Vagina (tissue), 2 donors: ENCODE measurements at regions not wholly inside any gene's neighbourhood (a gene's known extent, or its start where the extent isn't known, plus 50 kb on each side); places are given as distances from the start of the nearest gene placed in this dataset.

Source experiments
- DNase-seq, 2 donors: peaks; one replicate each; pipeline ENCODE4 v3.0.0-alpha.2; 2017; ENCODE audit errors: extremely low spot score in 2 of 2
- H3K27ac ChIP-seq: fragments of 200-600 bp; sonication (generic); one replicate; pipeline ENCODE4 v1.5.1; 2019
- H3K27me3 ChIP-seq: fragments of 200-600 bp; sonication (generic); one replicate; pipeline ENCODE4 v1.5.1; 2019
- H3K36me3 ChIP-seq, 2 donors: fragments of 200-600 bp; sonication (generic); one replicate each; pipeline ENCODE4 v1.5.1; 2017 to 2019
- H3K4me1 ChIP-seq: fragments of 200-600 bp; sonication (generic); one replicate; pipeline ENCODE4 v1.5.1; 2019
- H3K4me3 ChIP-seq, 2 donors: fragments of 200-600 bp; sonication (generic); 1 replicate in 1 of 2; 2 replicates in 1 of 2; pipeline ENCODE4 v1.5.1; 2016 to 2019
- H3K9me3 ChIP-seq: fragments of 200-600 bp; sonication (generic); one replicate; pipeline ENCODE4 v1.5.1; 2019
- CTCF ChIP-seq, 3 experiments: fragments of 450-650 bp in 2 of 3; fragments of 200-600 bp in 1 of 3; sonication (generic) in 1 of 3; IDR thresholded peaks; one replicate each; pipeline ENCODE4 v1.5.1; 2017 to 2019; ENCODE audit warnings: antibody characterized with exemption in 3 of 3, mild to moderate bottlenecking in 2 of 3, moderate library complexity in 2 of 3
- POLR2A ChIP-seq, 2 donors: fragments of 450-650 bp; IDR thresholded peaks; one replicate each; pipeline ENCODE4 v1.6.1; 2017; ENCODE audit warnings: antibody characterized with exemption in 2 of 2, mild to moderate bottlenecking in 2 of 2, moderate library complexity in 2 of 2
- POLR2AphosphoS5 ChIP-seq, 2 donors: sonication (generic); formaldehyde crosslinking; IDR thresholded peaks; one replicate each; pipeline ENCODE4 v1.9.0; 2017; ENCODE audit warnings: antibody characterized with exemption in 2 of 2, mild to moderate bottlenecking in 2 of 2, low read depth in 1 of 2; ENCODE audit not compliant: insufficient read depth in 1 of 2
- intact Hi-C: fragments of 100-400 bp; cut with DNase I; formaldehyde crosslinking; loops from one replicate; pipeline ENCODE4 v1.15.1; 2023

- Histone ChIP-seq H3K27me3 (no peaks in the 10 kb centered on the region), H3K4me3 (no peak overlapping the region), H3K27ac (no peak overlapping the region), H3K36me3 (no peaks in the 10 kb centered on the region), H3K4me1 (no peaks in the 10 kb centered on the region), H3K9me3 (no peaks in the 10 kb centered on the region)
- TF ChIP-seq POLR2AphosphoS5 (IDR thresholded peaks at IDR 0.05; ENCODE audit: insufficient read depth in 1 of 2, low read depth in 1 of 2): no peak
- no peak for TF ChIP-seq CTCF (IDR thresholded peaks at IDR 0.05)
- TF ChIP-seq POLR2A (IDR thresholded peaks at IDR 0.05): no peak
- no peak for DNase-seq
- intact Hi-C loops: no loop called here
Observed at GRCh38 chr12:39077226-39077625, 171.8 kb upstream of the CPNE8 start.

GRCh38 chr12:39074063-39074462 is 168.7 kb upstream of the CPNE8 start:
- intact Hi-C loops: no loop called here
- no peaks in the 10 kb centered on the region for H3K36me3 ChIP-seq
- no peak for TF ChIP-seq POLR2AphosphoS5 (IDR thresholded peaks at IDR 0.05; ENCODE audit: insufficient read depth in 1 of 2, low read depth in 1 of 2)
- no peak for TF ChIP-seq POLR2A (IDR thresholded peaks at IDR 0.05)
- no peak for TF ChIP-seq CTCF (IDR thresholded peaks at IDR 0.05)
- H3K4me3 ChIP-seq: no peak overlapping the region
- H3K27ac ChIP-seq: no peak overlapping the region
- no peaks in the 10 kb centered on the region for H3K4me1 ChIP-seq
- H3K9me3 ChIP-seq: no peaks in the 10 kb centered on the region
- H3K27me3 ChIP-seq: no peaks in the 10 kb centered on the region
- DNase-seq: no peak

GRCh38 chr12:39072658-39073057 is 167.3 kb upstream of the CPNE8 start:
- TF ChIP-seq CTCF (IDR thresholded peaks at IDR 0.05) (no peak), POLR2AphosphoS5 (IDR thresholded peaks at IDR 0.05; ENCODE audit: insufficient read depth in 1 of 2, low read depth in 1 of 2) (no peak), POLR2A (IDR thresholded peaks at IDR 0.05) (no peak)

GRCh38 chr12:39071611-39072010 is 166.2 kb upstream of the CPNE8 start:
- no peaks in the 10 kb centered on the region for H3K27me3 ChIP-seq
- no peak for TF ChIP-seq CTCF (IDR thresholded peaks at IDR 0.05)
- TF ChIP-seq POLR2AphosphoS5 (IDR thresholded peaks at IDR 0.05; ENCODE audit: insufficient read depth in 1 of 2, low read depth in 1 of 2): no peak
- no peak for TF ChIP-seq POLR2A (IDR thresholded peaks at IDR 0.05)
- no peaks in the 10 kb centered on the region for H3K4me1 ChIP-seq
- DNase-seq: no peak
- H3K36me3 ChIP-seq: no peaks in the 10 kb centered on the region
- no peak overlapping the region for H3K4me3 ChIP-seq
- H3K27ac ChIP-seq: no peak overlapping the region
- intact Hi-C loops: no loop called here
- H3K9me3 ChIP-seq: no peaks in the 10 kb centered on the region

More at GRCh38 chr12:39072658-39073057, 167.3 kb upstream of the CPNE8 start:
- Histone ChIP-seq H3K27ac (no peak overlapping the region), H3K27me3 (no peaks in the 10 kb centered on the region), H3K36me3 (no peaks in the 10 kb centered on the region), H3K4me3 (no peak overlapping the region), H3K9me3 (no peaks in the 10 kb centered on the region), H3K4me1 (no peaks in the 10 kb centered on the region)
- intact Hi-C loops: no loop called here
- no peak for DNase-seq

- no peaks in the 10 kb centered on the region for H3K9me3 ChIP-seq
- H3K4me3 ChIP-seq: no peak overlapping the region
- no peaks in the 10 kb centered on the region for H3K27me3 ChIP-seq
- no peaks in the 10 kb centered on the region for H3K36me3 ChIP-seq
- TF ChIP-seq POLR2AphosphoS5 (IDR thresholded peaks at IDR 0.05; ENCODE audit: insufficient read depth in 1 of 2, low read depth in 1 of 2) (no peak), POLR2A (IDR thresholded peaks at IDR 0.05) (no peak), CTCF (IDR thresholded peaks at IDR 0.05) (no peak)
- no peaks in the 10 kb centered on the region for H3K4me1 ChIP-seq
- intact Hi-C loops: no loop called here
- no peak overlapping the region for H3K27ac ChIP-seq
- DNase-seq: no peak
Observed at GRCh38 chr12:39070775-39071174, 165.4 kb upstream of the CPNE8 start.
